ENCODE measurements at regions not wholly inside any gene's neighbourhood (a gene's known extent, or its start where the extent isn't known, plus 50 kb on each side); places are given as distances from the start of the nearest gene placed in this dataset.

GRCh38 chr4:66899422-66900065 lies 645.8 kb downstream of the CENPC start:
- Histone ChIP-seq H3K36me3 (replicated peaks in 1 of 2; ENCODE audit: insufficient read depth in 1 of 2, low read depth in 2 of 2) (no peaks in the 10 kb centered on the region), H3K27me3 (no peaks in the 10 kb centered on the region), H3K4me1 (no peaks in the 10 kb centered on the region), H3K27ac (no peak overlapping the region), H3K9me3 (no peaks in the 10 kb centered on the region), H3K4me3 (no peak overlapping the region)
- 91% methylated on average over 15 to 17 of the region's 26 CpGs for WGBS, 2 donors
- intact Hi-C loops (cut with DNase I): no loop called here
- DNase-seq: no peak
- ATAC-seq: no peak
- no peak for TF ChIP-seq POLR2A (IDR thresholded peaks at IDR 0.05)
- TF ChIP-seq CTCF (IDR thresholded peaks at IDR 0.05): no peak

- H3K27me3 ChIP-seq: no peaks in the 10 kb centered on the region
- no peak for ATAC-seq
These were observed 651.5 kb downstream of the CENPC start for GRCh38 chr4:66893807-66894206.

GRCh38 chr4:66887061-66887460 lies 658.2 kb downstream of the CENPC start:
- H3K27me3 ChIP-seq: no peaks in the 10 kb centered on the region
- H3K4me3 ChIP-seq: no peak overlapping the region
- 55 to 79% methylated on average over 1 of the region's 1 CpG for WGBS, 2 donors
- no peaks in the 10 kb centered on the region for H3K36me3 ChIP-seq (replicated peaks in 1 of 2; ENCODE audit: insufficient read depth in 1 of 2, low read depth in 2 of 2)
- intact Hi-C loops (cut with DNase I): no loop called here
- no peak for TF ChIP-seq POLR2A (IDR thresholded peaks at IDR 0.05)
- TF ChIP-seq CTCF (IDR thresholded peaks at IDR 0.05): no peak
- H3K27ac ChIP-seq: no peak overlapping the region
- no peaks in the 10 kb centered on the region for H3K4me1 ChIP-seq
- ATAC-seq: no peak
- no peak for DNase-seq
- peaks cover 0 to 6% (median 0%) of the 10 kb centered on the region in 3 donors for H3K9me3 ChIP-seq

More at GRCh38 chr4:66893807-66894206, 651.5 kb downstream of the CENPC start:
- no peak overlapping the region for H3K4me3 ChIP-seq
- no peaks in the 10 kb centered on the region for H3K4me1 ChIP-seq
- DNase-seq: no peak
- H3K36me3 ChIP-seq (replicated peaks in 1 of 2; ENCODE audit: insufficient read depth in 1 of 2, low read depth in 2 of 2): no peaks in the 10 kb centered on the region
- intact Hi-C loops (cut with DNase I): no loop called here
- WGBS, 2 donors: 45 to 65% methylated on average over 1 of the region's 1 CpG
- H3K9me3 ChIP-seq: no peaks in the 10 kb centered on the region
- no peak for TF ChIP-seq CTCF (IDR thresholded peaks at IDR 0.05)
- no peak for TF ChIP-seq POLR2A (IDR thresholded peaks at IDR 0.05)
- H3K27ac ChIP-seq: no peak overlapping the region

GRCh38 chr4:66885501-66886165 lies 659.7 kb downstream of the CENPC start:
- intact Hi-C loops (cut with DNase I): no loop called here
- DNase-seq: no peak
- no peaks in the 10 kb centered on the region for H3K27me3 ChIP-seq
- TF ChIP-seq CTCF (IDR thresholded peaks at IDR 0.05): no peak
- no peak for TF ChIP-seq POLR2A (IDR thresholded peaks at IDR 0.05)
- no peak overlapping the region for H3K4me3 ChIP-seq
- no peak for ATAC-seq
- H3K9me3 ChIP-seq: peaks cover 0 to 6% (median 0%) of the 10 kb centered on the region in 3 donors
- 46 to 77% methylated on average over 1 of the region's 1 CpG for WGBS, 2 donors
- H3K4me1 ChIP-seq: no peaks in the 10 kb centered on the region
- H3K36me3 ChIP-seq (replicated peaks in 1 of 2; ENCODE audit: insufficient read depth in 1 of 2, low read depth in 2 of 2): no peaks in the 10 kb centered on the region
- no peak overlapping the region for H3K27ac ChIP-seq

GRCh38 chr4:66876946-66877345 lies 668.4 kb downstream of the CENPC start:
- no peak for ATAC-seq
- no peaks in the 10 kb centered on the region for H3K36me3 ChIP-seq (replicated peaks in 1 of 2; ENCODE audit: insufficient read depth in 1 of 2, low read depth in 2 of 2)
- no peak overlapping the region for H3K4me3 ChIP-seq
- no peak for TF ChIP-seq CTCF (IDR thresholded peaks at IDR 0.05)
- TF ChIP-seq POLR2A (IDR thresholded peaks at IDR 0.05): no peak
- H3K27me3 ChIP-seq: no peaks in the 10 kb centered on the region
- H3K4me1 ChIP-seq: no peaks in the 10 kb centered on the region
- H3K9me3 ChIP-seq: no peaks in the 10 kb centered on the region
- DNase-seq: no peak
- WGBS, 2 donors: 80 to 96% methylated on average over 2 of the region's 2 CpGs
- intact Hi-C loops (cut with DNase I): no loop called here
- H3K27ac ChIP-seq: no peak overlapping the region
